GM18511 (cell line): ENCODE measurements at regions not wholly inside any gene's neighbourhood (a gene's known extent, or its start where the extent isn't known, plus 50 kb on each side); places are given as distances from the start of the nearest gene placed in this dataset.

Experiments
- ATAC-seq: cut with Tn5 transposase; IDR thresholded peaks from one replicate; pipeline ENCODE4 v1.9.1; 2021; ENCODE audit warnings: mild to moderate bottlenecking, moderate library complexity; ENCODE audit not compliant: unreplicated experiment

DNA sequence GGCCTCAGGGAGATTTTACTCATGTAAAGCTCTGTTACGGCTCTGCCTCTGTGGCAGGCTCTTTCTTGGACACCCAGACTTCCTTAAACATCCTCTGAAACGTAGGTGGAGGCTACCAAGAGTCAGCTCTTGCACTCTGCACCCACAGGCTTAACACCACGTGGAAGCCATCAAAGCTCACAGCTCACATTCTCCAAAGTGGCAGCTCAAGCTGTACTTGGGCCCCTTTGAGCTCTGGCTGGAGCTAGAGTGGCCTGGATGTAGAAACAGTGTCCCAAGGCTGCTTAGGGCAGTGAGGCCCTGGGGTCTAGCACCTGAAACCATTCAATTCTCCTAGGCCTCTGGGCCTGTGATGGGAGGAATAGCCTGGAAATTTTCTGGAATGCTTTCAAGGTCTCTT, 155.3 kb upstream of the CDKN3 start:
- ATAC-seq: no peak

DNA sequence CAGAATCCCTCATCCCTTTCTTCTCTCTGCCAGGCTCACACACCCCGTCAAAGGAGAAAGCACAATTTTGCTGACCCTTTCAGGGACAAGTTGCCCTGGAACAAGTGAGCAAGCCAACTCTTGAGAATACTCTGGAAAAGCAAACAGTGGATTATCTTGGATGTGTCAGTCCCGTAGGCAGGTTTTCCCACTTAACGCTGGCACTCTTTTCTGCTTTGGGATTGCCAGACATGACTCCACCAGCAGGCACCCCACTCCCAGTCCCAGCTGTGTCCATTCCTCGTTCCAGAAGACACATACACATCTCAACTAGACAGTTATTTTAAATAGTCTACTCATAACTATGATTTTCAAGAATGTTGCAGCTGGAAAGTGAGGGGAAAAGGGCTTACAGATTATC, 145.5 kb upstream of the CDKN3 start:
- ATAC-seq: no peak

DNA sequence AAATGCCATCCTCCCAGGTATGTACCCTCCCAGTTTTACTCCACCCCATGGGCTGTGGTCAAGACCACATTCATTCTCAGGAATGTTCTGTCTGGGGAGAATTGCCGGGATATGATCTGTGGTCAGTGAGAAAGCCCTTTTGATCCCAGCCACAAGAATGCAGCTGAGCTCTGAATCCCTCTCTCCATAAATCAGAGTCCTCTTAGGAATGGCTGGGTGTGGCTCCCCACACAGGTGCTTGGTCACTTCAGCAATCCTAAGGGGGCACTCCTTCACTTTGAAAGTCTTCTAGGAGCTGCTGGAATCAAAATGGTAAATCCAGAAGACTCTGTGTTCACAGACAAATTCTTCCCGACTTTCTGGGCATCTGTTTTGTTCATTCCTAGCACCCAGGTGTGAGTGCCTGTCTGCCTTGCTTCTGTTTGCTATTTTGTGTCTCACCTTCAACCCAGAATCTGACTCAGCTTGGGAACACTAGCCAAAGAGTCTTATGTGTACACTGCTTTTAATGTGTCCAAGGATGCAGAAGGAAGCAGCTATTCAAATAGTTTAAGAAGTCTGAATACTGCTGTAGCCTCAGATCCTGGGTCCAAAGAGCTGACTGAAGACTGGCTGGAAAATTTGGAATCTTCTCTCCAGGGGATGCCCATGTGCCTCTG, 144.6 kb upstream of the CDKN3 start:
- ATAC-seq: no peak

DNA sequence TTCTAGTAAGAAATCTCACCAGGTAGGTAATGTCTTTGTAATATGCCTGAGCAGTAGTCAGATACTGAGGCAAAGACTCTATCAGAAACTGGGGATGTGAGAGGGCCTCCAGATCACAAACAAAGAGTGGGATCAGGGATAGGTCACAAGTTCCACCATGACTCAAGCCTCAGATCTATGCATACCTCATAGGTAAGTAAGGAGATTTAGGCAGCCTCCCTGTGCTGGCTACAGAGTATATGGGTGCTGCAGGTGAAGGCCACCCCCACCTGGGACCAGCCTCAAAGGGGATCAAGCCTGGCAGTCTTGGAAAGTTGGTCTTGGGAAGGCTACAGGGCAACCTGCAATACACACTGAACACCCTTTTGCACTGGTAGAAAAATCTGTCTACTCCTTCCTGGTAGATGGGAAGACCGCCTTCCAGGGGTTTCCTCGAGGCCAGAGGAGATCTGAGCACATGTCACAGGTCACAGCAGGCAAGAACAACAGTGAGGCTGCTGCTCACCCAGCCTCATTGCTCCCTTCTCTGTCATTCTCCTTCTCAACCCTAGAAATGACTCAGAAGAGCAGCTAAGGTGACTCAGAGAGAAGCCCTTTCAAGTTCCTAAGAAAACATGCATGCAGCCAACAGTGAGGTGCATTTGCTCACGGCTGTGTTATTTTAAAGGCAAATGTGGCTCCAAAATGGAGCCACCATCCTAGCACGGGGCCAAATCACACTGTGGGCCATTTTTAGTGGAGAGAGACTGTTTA, 143.4 kb upstream of the CDKN3 start:
- ATAC-seq: peak; percentile 63

DNA sequence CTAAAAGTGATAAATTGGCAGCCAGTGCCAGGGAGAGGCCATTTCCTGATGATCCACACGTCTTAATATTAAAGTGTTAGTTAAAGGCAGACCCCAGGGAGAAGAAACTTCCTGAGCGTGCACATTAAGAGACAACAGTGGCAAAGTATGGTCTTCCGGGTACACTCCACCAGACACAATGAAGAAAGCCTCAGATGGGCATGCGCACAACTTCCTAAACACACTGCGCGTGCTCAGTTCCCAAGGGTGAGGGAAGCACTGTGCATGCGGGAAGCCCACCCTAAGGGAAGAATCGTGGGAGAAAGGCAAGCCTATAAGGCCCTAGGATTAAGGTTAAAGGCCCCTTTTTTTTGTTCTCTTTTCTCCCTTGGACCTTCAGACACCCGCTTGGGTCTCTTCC, 140.7 kb upstream of the CDKN3 start:
- ATAC-seq: no peak

DNA sequence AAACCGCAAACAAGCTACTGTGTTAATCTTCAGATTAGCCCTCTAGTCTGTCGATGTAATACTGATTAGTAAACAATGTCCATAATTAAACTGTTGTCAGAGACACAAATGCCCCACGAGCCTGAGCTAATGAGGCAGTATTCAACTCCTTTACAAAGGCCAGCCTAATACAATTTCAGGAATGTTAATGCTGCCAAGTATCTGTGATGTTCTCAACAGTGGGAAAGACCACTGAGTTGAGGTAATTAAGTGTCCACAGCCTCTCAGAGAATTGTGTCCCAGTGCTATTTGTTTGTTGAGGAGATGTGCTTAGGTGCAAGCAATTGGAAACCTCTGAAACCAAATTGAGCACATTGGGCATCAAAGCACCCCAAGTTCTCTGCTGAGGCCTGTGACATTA, 139.4 kb upstream of the CDKN3 start:
- ATAC-seq: no peak

DNA sequence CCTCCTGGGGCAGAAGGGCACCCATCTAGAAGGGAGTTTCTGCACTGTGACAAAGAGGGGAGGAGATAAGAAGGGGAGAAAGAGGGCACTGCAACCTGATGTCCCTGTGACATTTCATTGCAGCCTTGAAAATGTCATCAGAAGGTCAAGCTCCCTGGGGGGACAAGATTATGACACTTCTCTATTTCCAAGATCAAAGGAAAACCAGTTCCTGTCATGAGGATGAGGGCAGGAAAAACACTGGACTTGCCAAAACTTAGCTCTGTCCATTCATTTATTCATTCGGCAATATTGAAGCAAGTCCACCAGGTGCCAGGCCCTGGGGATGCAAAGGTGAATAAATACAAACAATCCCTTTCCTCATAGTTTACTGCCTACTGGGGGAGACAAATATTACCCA, 138.4 kb upstream of the CDKN3 start:
- no peak for ATAC-seq

DNA sequence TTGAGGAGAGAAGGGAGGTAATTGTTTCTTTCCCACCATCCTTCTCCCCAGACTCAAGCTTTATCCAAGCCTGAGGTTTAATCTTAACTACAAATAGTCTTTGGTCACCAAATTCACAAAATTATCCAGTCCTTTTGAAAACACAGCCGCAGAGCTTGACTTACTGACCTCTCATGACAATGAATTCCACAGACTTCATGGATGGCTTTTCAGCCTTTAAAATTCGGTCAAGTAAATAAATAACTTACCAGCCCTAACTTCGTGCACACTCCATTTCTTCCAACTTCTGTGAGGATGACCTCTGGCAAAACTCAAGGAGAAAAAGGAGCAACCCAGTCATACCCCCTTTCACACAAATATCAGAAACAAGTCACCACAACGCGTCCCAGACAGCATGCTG, 137.0 kb upstream of the CDKN3 start:
- ATAC-seq: no peak

DNA sequence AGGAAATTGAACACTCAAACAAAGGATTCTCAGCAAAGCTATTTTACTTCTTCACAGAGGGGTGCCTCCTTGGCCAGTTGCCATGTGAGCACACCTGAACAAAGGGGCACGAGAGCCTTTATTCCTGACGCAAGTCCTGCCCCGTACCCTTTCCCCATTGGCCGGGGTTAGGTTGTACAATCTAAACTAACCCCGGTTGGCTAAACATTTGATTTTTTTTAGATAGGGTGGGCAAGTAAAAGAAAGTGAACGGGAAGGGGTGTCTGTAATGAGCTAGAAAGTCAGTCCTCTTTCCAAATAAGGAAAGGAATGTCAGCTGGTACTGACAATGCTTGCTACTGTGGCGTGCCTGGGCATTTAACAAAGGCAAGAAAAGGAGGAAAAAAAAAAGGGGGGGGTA, 135.5 kb upstream of the CDKN3 start:
- no peak for ATAC-seq

DNA sequence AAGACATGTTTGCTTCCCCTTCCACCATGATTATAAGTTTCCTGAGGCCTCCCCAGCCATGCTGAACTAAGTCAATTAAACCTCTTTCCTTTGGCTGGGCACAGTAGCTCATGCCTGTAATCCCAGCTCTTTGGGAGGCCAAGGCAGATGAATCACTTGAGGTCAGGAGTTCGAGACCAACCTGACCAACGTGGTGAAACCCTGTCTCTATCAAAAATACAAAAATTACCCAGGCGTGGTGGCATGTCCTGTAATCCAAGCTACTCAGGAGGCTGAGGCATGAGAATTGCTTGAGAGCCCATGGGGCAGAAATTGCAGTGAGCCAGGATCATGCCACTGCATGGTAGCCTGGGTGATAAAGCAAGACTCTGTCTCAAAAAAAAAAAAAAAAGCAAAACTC, 130.2 kb upstream of the CDKN3 start:
- ATAC-seq: peak; percentile 7

DNA sequence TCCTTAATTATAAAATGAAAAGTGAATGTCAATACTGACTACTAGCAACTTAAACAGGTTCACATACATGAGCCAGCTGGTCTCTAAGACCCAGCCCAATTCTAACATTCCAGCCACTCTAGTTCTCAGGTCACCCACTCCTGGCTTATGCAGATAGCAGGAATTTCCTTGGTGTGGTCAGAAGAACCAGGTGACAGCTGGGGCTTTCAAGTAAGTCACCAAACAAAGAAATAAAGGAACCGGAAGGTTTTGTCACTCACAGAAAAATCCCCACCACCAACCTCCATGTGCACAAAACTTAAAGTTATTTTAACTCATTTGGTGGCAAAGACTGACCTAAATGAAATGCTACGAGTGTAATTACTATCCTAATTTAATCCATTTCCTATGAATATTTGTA, 129.6 kb upstream of the CDKN3 start:
- ATAC-seq: peak; percentile 89

DNA sequence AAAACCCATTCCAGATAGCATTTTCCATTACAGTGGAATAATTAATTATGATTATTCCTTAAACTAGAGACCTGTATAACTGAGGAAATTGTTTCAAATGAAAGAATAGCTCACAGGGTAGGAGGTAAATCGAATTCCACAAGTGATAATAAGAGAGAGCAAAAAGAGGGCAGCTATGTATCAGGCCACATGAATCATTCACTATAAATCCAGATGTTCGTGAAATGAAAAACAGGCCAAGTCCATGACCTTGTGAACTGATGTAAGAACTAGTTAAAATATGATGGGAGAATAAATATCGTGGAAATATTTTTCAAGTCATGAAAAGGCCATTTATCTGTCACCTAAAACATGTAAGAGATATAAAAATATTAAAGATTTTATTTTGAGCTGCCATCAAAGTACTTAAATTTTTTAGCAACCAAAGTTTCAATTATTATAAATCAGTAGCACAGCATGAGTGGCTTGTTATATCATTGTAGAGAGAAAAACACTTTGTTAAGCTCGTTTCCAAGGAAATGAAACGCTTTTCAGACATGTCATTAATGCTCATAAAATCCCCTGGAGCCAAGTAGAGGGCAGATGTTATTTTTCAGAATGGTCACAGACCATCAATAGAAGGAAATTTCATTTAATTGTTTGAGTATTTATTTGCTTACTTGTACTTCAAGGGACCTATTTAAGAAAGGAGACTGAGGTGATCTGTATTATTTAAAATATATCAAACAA, 120.6 kb upstream of the CDKN3 start:
- no peak for ATAC-seq

DNA sequence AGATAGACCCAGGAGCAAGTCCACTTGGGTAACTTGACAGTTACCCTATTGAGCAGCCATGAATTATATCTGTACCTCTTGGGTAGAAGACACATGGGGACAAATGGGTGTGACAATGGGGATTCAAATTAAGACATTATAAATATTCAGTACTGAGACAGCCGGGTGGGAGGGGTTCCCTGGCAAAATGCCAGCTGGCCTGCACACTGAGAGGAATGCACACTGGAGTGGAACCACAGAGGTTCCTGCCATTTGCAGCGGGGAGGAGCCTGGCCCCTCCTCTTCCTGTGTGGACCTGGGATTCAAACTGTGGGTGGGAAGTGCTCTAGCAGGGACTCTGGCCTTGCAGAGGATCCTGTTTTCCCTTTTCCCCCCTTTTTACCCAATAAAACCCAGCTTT, 118.7 kb upstream of the CDKN3 start:
- no peak for ATAC-seq

DNA sequence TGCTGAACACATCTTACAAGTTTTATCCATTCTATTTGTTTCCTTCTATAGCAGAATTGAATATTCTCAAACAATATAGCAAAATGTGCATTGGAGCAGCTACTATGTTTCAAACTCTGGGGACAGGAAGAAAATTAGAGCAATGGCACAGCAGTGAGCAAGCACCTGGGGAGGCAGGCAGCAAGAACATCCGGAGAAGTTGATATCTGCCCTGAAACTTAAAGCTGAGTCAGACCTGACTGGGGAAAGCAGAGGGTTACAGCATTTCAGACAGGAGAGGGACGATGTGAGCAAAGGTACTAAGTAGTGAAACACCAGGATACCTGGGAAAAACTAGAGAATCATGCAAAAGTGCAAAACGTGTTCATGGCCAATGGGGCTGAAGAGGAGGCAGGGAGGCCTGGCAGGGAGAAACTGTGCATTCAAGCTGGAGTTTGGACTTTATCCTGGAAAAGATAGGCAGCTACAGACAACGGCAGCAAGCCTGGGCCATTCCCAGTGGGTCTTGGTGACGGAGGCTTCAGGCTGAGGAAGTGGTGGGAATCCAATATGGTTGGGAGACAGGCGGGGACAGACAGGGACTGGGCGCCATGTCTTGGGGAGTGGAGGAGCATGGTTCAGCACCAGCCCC, 118.0 kb upstream of the CDKN3 start:
- no peak for ATAC-seq

DNA sequence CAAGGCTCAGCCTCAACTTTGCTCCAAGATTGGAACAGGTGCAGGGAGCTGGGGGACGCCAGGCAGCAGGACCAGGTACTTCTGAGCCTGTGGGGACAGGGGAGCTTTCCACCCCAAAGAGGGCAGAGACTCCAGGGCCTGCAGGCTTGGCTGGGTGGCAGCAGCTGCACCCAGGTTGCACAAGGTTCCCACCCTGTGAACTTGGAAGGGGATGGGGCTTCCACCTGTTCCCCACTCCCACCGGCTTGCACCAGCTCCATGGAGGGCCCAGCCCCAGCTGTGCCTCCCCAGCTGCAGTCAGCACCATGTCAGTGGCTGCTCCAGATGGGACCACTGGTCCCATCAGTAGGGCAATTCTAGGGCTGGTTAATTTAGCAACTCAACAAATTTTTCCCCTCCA, 114.0 kb upstream of the CDKN3 start:
- ATAC-seq: no peak

DNA sequence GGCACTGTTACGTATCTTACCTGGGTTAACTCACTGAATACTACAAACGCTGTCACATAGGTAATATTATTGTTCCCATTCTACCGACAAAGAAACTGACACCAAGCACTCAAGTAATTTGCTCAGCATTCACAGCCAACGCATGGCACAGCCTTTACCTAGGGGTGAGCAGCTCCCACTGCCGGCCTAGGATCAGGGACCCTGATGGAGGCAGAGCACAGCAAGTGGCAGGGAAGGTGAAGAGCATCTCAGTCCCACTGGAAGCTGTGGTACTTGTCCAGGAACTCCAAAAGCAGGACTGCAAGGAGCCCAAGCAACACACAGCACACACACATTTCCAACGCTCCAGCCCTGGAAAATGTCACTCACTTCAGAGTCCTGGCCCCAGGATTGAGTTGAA, 111.8 kb upstream of the CDKN3 start:
- no peak for ATAC-seq

DNA sequence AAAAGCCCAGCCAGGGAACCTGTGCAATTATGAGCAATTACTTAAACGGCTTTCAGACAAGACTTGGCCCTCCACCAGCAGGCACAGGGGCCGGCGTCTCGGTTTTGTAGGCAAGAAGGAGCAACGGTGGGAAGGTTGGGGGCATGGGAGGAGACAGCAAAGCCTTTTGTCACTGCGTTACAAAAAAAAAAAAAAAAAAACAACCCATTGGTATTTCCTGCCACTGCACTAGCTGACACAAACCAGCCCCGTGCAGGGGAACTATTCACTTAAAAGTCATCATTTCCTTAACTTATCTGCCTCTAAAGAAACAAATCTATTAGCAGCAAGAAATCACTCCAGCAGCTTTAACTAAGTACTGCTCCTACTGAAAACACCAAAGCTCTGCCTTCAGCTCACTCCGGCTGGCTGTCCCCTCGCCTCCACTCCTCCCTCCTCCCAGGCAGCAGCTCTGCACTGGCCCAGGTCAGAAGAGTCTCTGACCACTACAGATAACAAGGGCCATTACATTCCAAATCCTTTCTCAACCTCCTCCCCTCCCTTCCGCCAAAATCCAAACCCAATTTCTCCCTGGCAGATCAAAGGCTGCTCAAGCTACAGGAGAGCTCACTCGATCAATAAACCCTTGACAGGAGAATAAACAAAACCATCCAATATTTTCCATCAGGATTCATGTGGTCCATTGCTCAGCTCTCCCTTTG, 105.2 kb upstream of the CDKN3 start:
- ATAC-seq: no peak

DNA sequence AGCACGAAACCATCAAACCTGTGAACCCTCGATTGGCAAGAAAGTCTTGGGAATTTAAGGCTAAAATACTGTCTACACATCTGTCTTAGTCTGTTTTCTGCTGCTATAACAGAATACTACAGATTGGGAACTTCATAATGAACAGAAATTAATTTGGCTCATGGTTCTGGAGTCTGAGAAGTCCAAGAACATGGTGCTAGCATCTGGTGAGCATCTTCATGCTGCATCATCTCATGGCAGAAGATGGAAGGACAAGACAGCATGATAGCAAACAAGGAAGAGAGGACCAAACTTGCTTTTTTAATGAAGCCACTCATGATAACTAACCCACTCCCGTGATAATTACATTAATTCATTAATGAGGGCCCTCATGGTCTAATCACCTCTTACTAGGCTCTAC, 102.0 kb upstream of the CDKN3 start:
- ATAC-seq: no peak

DNA sequence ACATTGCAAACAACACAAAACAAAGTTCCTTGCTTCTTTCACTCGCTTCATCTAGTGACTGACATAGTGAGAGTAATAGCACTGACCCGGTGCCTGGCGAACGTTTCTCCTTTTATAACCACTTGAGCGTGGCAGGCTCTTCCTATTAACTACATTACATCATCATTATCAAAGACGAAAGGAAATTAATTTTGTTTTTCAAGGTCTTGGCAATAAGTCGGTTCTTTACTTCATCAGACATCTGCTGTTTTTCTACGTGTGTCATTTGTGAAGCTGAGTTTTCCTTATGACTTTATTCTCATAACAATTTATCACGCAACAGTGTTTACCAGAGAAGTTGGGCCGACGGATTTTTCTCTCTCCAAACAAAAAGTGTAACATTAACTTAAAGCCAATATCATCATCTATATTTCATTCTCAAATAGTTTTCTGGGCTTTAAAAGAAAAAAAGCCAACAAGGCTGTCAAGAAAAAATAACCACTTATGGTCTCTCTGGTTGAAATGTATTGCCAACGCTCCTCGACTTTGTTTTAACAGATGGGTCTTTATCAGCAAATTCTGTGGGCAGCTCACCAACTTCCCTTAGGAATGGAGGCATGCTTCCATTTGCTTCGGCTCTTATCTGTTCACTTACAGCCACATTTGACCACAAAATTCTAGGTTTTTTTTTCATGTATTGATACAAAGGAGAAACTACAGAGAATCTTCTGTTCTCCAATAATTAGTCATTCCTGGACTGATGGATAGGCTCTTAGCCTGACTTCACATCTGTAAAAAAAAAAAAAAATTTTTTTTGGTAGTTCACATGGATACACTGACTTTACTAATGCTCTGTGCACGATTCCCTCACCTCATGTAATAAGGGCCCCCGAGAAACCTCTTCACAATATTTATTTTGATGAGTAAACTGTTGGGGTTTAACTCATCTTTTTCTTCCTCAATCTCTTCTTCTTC, 97.1 kb upstream of the CDKN3 start:
- no peak for ATAC-seq

DNA sequence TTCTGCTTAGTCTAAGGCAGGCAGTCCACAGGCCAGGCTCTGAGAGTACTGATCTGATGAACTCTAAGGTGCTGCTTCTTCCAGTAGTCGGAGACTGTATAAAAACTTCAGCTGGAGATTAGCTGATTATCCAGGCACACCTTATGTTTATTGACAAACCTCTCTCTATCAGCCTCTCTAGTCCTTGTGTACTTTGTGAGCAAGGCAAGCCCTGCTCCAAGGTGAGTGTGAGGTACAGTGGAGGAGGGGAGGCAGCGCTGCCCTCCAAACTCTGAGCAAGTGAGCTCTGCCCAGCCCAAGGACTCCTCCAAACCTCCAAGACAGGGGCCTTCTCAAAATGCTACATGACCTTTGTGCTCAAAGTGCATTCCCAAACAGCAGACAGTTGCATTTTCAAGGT, 95.9 kb upstream of the CDKN3 start:
- no peak for ATAC-seq
